HepG2 (cell line): ENCODE measurements at regions not wholly inside any gene's neighbourhood (a gene's known extent, or its start where the extent isn't known, plus 50 kb on each side); places are given as distances from the start of the nearest gene placed in this dataset.

Source experiments
- CEBPB ChIP-seq: IDR thresholded peaks from 2 replicates; pipeline ENCODE4 v1.6.1; 2011; ENCODE audit warnings: low read depth, low read length, improper control_type of control experiment, borderline replicate concordance
- CTCF ChIP-seq: sonication (generic); formaldehyde crosslinking; IDR thresholded peaks from 2 replicates; pipeline ENCODE4 v1.5.0; 2020; ENCODE audit warnings: mild to moderate bottlenecking, missing genetic modification reagents, moderate library complexity
- KDM6A ChIP-seq: IDR thresholded peaks from 2 replicates; pipeline ENCODE4 v1.6.1; 2016; ENCODE audit warnings: low read depth
- MAX ChIP-seq: IDR thresholded peaks from 2 replicates; pipeline ENCODE4 v1.6.1; 2012; ENCODE audit warnings: inconsistent platforms
- MYC ChIP-seq: sonication (generic); formaldehyde crosslinking; IDR thresholded peaks from 2 replicates; pipeline ENCODE4 v1.9.0; 2021; ENCODE audit warnings: missing genetic modification reagents, borderline replicate concordance
- POLR2A ChIP-seq, 2 experiments: IDR thresholded peaks; 2 replicates each; pipeline ENCODE4 v1.6.1; 2011; ENCODE audit warnings: low read depth in 2 of 2, low read length in 2 of 2, mild to moderate bottlenecking in 1 of 2, moderate library complexity in 1 of 2; ENCODE audit not compliant: insufficient read depth in 1 of 2
- SIN3B ChIP-seq: fragments of 150-350 bp; IDR thresholded peaks from 2 replicates; pipeline ENCODE4 v1.6.1; 2014; ENCODE audit warnings: low read length
- SIX4 ChIP-seq: sonication (generic); formaldehyde crosslinking; IDR thresholded peaks from 2 replicates; pipeline ENCODE4 v1.4.0; 2020; ENCODE audit warnings: missing genetic modification reagents
- YY1 ChIP-seq: IDR thresholded peaks from 2 replicates; pipeline ENCODE4 v1.6.1; 2011; ENCODE audit warnings: low read length, low read depth, moderate library complexity, mild to moderate bottlenecking; ENCODE audit not compliant: insufficient read depth, insufficient replicate concordance
- ZFP36 ChIP-seq: fragments of 150-350 bp; IDR thresholded peaks from 2 replicates; pipeline ENCODE4 v1.6.1; 2018; ENCODE audit warnings: borderline replicate concordance, low read length, low read depth; ENCODE audit not compliant: partially characterized antibody
- ZNF253 ChIP-seq: sonication (generic); formaldehyde crosslinking; IDR thresholded peaks from 2 replicates; pipeline ENCODE4 v1.8.0; 2022; ENCODE audit warnings: mild to moderate bottlenecking, missing genetic modification reagents, borderline replicate concordance
- ZNF75D ChIP-seq: sonication (generic); formaldehyde crosslinking; IDR thresholded peaks from 2 replicates; pipeline ENCODE4 v1.8.1; 2023; ENCODE audit warnings: missing genetic modification reagents, mild to moderate bottlenecking, borderline replicate concordance
- TF ChIP-seq, protein P1 (sequence below): sonication (generic); formaldehyde crosslinking; IDR thresholded peaks from 2 replicates; pipeline ENCODE4 v1.5.0; 2020; ENCODE audit warnings: mild to moderate bottlenecking, missing genetic modification reagents

GRCh38 chr1:229951856-229952534 lies 115.0 kb upstream of the GALNT2 start:
- TF ChIP-seq MYC (no peak), YY1 (no peak), SIN3B (no peak), ZNF75D (CRISPR knock-in tag) (no peak), POLR2A (IDR thresholded peaks at IDR 0.05; ENCODE audit: insufficient read depth in 1 of 2, low read depth in 2 of 2, low read length in 2 of 2) (no peak), ZNF253 (no peak), ZFP36 (no peak), CEBPB (no peak), SIX4 (CRISPR knock-in tag) (no peak), KDM6A (CRISPR knock-in tag) (no peak), MAX (no peak), CTCF (CRISPR knock-in tag) (no peak)
- TF ChIP-seq, protein P1, sequence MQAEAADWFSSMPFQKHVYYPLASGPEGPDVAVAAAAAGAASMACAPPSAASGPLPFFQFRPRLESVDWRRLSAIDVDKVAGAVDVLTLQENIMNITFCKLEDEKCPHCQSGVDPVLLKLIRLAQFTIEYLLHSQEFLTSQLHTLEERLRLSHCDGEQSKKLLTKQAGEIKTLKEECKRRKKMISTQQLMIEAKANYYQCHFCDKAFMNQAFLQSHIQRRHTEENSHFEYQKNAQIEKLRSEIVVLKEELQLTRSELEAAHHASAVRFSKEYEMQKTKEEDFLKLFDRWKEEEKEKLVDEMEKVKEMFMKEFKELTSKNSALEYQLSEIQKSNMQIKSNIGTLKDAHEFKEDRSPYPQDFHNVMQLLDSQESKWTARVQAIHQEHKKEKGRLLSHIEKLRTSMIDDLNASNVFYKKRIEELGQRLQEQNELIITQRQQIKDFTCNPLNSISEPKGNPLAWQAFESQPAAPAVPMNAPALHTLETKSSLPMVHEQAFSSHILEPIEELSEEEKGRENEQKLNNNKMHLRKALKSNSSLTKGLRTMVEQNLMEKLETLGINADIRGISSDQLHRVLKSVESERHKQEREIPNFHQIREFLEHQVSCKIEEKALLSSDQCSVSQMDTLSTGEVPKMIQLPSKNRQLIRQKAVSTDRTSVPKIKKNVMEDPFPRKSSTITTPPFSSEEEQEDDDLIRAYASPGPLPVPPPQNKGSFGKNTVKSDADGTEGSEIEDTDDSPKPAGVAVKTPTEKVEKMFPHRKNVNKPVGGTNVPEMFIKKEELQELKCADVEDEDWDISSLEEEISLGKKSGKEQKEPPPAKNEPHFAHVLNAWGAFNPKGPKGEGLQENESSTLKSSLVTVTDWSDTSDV (CRISPR knock-in tag): no peak
